ENCODE measurements at regions not wholly inside any gene's neighbourhood (a gene's known extent, or its start where the extent isn't known, plus 50 kb on each side); places are given as distances from the start of the nearest gene placed in this dataset.

GRCh38 chr4:136371231-136371630 is 1161.1 kb downstream of the PCDH18 start:
- TF ChIP-seq, protein P1, sequence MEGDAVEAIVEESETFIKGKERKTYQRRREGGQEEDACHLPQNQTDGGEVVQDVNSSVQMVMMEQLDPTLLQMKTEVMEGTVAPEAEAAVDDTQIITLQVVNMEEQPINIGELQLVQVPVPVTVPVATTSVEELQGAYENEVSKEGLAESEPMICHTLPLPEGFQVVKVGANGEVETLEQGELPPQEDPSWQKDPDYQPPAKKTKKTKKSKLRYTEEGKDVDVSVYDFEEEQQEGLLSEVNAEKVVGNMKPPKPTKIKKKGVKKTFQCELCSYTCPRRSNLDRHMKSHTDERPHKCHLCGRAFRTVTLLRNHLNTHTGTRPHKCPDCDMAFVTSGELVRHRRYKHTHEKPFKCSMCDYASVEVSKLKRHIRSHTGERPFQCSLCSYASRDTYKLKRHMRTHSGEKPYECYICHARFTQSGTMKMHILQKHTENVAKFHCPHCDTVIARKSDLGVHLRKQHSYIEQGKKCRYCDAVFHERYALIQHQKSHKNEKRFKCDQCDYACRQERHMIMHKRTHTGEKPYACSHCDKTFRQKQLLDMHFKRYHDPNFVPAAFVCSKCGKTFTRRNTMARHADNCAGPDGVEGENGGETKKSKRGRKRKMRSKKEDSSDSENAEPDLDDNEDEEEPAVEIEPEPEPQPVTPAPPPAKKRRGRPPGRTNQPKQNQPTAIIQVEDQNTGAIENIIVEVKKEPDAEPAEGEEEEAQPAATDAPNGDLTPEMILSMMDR (IDR thresholded peaks at IDR 0.05) = no peak
- TF ChIP-seq EZH2 (IDR thresholded peaks at IDR 0.05) (no peak), EZH2phosphoT487 (IDR thresholded peaks at IDR 0.05) (no peak)
